Lower lobe of right lung (tissue), 2 donors: ENCODE measurements at regions not wholly inside any gene's neighbourhood (a gene's known extent, or its start where the extent isn't known, plus 50 kb on each side); places are given as distances from the start of the nearest gene placed in this dataset.

Experiments used
- ATAC-seq, 2 donors: fragments of 200-7000 bp; cut with Tn5 transposase; one replicate each; pipeline ENCODE4 v1.9.1; 2020 to 2022; ENCODE audit warnings: mild to moderate bottlenecking in 2 of 2, moderate library complexity in 2 of 2
- DNase-seq: peaks from one replicate; pipeline ENCODE4 v3.0.0-alpha.2; 2020
- H3K27ac ChIP-seq: fragments of 200-600 bp; one replicate; pipeline ENCODE4 v1.8.0; 2022
- H3K27me3 ChIP-seq: fragments of 200-600 bp; one replicate; pipeline ENCODE4 v1.8.0; 2022; ENCODE audit warnings: low read depth
- H3K36me3 ChIP-seq: fragments of 200-600 bp; one replicate; pipeline ENCODE4 v1.8.0; 2022; ENCODE audit warnings: mild to moderate bottlenecking
- H3K4me1 ChIP-seq: fragments of 200-600 bp; one replicate; pipeline ENCODE4 v1.8.0; 2022
- H3K4me3 ChIP-seq: fragments of 200-600 bp; one replicate; pipeline ENCODE4 v1.8.0; 2022; ENCODE audit warnings: mild to moderate bottlenecking
- H3K9me3 ChIP-seq: fragments of 200-600 bp; one replicate; pipeline ENCODE4 v1.8.0; 2022
- intact Hi-C: fragments of 100-400 bp; cut with DNase I; formaldehyde crosslinking; loops from one replicate; pipeline ENCODE4 v1.11.0; 2022
- TF ChIP-seq, protein P1 (sequence below): fragments of 200-600 bp; IDR thresholded peaks from one replicate; pipeline ENCODE4 v1.8.0; 2022; ENCODE audit warnings: antibody characterized with exemption, mild to moderate bottlenecking
- donor health status: DM: no; HTN: yes; CAD: no; lungs with severe emphysema.

DNA sequence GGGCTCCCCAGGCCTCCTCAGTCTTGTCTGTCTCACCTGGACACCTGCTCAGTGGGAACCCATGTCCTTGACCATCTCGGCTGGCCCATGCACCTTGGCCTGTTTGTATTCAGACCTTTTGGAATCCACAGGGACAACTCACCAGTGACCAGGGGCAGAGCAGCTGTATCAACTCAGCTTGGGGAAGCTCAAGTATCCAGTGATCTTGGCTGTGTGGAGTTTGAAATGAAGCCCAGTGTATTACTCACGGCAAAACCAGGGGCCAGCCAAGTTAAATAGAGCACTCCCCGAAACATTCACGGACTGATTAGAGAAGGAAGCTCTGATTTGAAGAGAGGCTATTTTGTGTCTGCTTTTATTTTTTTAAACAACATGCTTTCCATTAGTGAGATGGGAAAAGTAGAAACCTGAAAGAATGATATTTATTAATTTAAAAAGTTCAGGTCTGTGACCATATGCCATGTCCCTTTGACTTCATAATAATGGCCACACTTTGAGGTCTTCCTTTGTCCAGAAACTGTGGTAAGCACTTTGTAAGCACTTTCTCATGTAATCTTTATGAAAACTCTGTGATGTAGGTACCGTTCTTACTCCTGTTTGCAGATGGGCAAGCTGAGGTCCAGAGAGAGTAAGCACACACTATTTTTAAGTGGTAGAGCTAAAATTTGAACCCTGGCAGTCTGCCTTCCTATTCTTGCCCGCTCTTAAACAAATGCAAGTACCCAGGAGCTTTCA is 656.5 kb downstream of the BNC2 start:
- no peak for DNase-seq
- Histone ChIP-seq H3K27ac (no peak overlapping the region), H3K4me1 (peaks cover 11% of the 10 kb centered on the region), H3K36me3 (no peaks in the 10 kb centered on the region), H3K9me3 (no peaks in the 10 kb centered on the region), H3K27me3 (no peaks in the 10 kb centered on the region), H3K4me3 (no peak overlapping the region)
- intact Hi-C loops, result no loop called here
- TF ChIP-seq, protein P1, sequence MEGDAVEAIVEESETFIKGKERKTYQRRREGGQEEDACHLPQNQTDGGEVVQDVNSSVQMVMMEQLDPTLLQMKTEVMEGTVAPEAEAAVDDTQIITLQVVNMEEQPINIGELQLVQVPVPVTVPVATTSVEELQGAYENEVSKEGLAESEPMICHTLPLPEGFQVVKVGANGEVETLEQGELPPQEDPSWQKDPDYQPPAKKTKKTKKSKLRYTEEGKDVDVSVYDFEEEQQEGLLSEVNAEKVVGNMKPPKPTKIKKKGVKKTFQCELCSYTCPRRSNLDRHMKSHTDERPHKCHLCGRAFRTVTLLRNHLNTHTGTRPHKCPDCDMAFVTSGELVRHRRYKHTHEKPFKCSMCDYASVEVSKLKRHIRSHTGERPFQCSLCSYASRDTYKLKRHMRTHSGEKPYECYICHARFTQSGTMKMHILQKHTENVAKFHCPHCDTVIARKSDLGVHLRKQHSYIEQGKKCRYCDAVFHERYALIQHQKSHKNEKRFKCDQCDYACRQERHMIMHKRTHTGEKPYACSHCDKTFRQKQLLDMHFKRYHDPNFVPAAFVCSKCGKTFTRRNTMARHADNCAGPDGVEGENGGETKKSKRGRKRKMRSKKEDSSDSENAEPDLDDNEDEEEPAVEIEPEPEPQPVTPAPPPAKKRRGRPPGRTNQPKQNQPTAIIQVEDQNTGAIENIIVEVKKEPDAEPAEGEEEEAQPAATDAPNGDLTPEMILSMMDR, result no peak
- peak; percentile 86 to 92 for ATAC-seq

DNA sequence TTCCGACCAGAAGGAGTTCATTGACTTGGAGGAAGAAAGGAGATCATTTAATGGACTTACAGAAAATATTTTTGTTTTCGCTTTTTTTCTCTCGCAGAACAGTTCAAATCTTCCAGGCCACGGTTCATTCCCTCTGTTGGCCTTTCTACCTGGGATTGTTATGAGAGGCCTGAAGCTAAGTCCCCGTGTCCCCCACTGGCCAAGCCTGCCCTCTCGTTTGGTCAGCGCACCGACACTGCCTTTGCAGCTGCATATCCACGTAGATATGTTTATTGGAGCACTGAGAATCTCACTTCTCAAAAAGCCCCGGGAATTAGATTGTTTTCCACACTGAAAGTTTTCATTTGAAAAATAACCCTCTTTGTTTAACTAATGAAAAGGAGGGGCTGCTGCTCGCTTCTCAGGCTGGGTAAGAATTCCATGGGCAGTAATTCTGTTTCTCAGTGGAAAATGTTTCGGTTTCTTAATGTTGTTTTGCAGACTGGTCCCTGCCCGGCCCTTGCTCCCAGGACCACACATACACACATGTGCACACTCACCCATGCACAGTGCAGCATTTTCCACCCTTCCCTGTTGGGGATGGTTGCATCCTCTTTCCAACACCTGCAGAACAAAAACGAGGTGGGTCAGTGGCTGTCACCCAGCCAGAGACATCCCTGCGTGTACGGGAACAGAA is 655.7 kb downstream of the BNC2 start:
- Histone ChIP-seq H3K36me3 (no peaks in the 10 kb centered on the region), H3K27ac (no peak overlapping the region), H3K4me3 (no peak overlapping the region), H3K27me3 (no peaks in the 10 kb centered on the region), H3K9me3 (no peaks in the 10 kb centered on the region), H3K4me1 (peaks cover 11% of the 10 kb centered on the region)
- ATAC-seq (no peak), DNase-seq (no peak)
- intact Hi-C loops, result no loop called here
- TF ChIP-seq, protein P1, result no peak

DNA sequence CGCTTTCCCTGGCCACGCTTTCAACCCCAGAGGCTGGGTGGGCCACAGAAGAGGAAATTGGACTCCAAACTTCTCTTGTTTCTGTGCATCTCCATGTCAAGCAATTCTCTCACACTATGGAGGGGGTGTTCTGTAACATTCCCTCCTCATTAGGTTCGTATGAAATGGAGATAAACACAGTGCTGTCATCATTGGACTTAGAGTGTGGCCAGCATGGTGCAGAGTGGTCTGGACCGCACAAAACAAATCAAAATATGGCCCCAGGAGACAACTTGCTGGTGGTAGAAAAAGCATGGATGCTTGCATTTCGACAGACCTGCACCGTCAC is 655.2 kb downstream of the BNC2 start:
- H3K36me3 ChIP-seq, result no peaks in the 10 kb centered on the region
- no peak overlapping the region for H3K27ac ChIP-seq
- TF ChIP-seq, protein P1, result no peak
- peaks cover 11% of the 10 kb centered on the region for H3K4me1 ChIP-seq
- ATAC-seq, result peak in 1 of 2 donors; percentile 12
- no peaks in the 10 kb centered on the region for H3K9me3 ChIP-seq
- no peak overlapping the region for H3K4me3 ChIP-seq
- intact Hi-C loops, result no loop called here
- DNase-seq, result no peak
- H3K27me3 ChIP-seq, result no peaks in the 10 kb centered on the region

DNA sequence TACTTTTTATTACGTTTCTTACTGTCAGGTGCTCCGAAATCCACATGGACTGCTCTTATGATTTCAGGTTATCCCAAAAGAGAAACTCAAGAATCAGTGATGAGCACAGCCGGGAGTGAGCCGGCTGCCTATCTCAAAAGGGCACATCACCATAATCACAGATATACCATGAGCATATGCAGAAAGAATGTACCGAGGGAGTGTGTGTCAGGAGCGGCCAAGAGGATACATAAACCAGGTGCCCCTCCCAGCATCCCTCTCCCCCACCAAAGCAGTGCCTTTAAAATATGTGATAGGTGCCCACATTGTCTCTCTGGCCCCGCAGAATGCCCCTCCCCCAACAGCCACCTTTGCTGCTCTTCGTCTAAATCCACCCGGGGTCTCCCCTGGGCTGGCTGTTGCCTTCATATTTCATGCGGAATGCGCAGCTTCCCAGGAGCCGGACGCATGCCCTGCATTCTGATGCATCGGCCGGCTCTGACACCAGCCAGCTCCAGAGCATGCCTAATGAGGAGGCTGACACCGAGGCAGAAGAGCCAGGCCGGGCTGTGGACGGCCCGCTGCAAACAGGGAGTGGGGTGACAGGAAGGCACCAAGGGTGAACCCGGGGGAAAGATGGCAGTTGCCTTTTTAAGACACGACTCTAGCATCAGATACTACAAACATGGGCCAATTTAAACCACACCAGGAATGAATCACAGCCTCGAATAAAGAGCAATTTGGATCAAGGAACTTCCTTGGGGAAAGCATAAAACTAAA is 652.3 kb downstream of the BNC2 start:
- TF ChIP-seq, protein P1, result no peak
- Histone ChIP-seq H3K4me3 (no peak overlapping the region), H3K27ac (no peak overlapping the region), H3K27me3 (no peaks in the 10 kb centered on the region), H3K36me3 (no peaks in the 10 kb centered on the region), H3K4me1 (peaks cover 11% of the 10 kb centered on the region), H3K9me3 (no peaks in the 10 kb centered on the region)
- no peak for ATAC-seq
- intact Hi-C loops, result no loop called here
- DNase-seq, result no peak

DNA sequence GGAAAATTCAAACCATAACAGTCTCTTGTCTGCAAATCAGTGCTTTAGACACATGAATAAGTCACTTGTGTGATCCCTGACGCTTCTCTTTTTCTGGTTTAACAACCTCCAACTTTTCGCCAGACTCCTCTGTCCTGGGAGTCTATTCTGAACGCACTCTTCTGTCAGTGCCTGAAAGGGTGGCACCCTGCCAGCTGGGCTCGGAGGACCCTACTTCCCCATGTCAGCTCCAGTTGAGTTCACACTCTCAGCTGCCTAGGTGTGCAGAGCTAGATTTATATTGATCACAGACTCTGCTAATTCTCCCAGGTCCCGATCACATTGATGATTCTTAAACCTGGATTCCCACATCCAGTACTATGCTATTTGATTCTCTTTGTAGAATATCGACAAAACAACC is 649.1 kb downstream of the BNC2 start:
- no peaks in the 10 kb centered on the region for H3K27me3 ChIP-seq
- no peaks in the 10 kb centered on the region for H3K36me3 ChIP-seq
- H3K27ac ChIP-seq, result no peak overlapping the region
- no peaks in the 10 kb centered on the region for H3K9me3 ChIP-seq
- DNase-seq (no peak), ATAC-seq (no peak)
- intact Hi-C loops, result no loop called here
- H3K4me1 ChIP-seq, result no peaks in the 10 kb centered on the region
- TF ChIP-seq, protein P1, result no peak
- no peak overlapping the region for H3K4me3 ChIP-seq
